Lower leg skin (tissue), 3 donors: ENCODE measurements at regions not wholly inside any gene's neighbourhood (a gene's known extent, or its start where the extent isn't known, plus 50 kb on each side); places are given as distances from the start of the nearest gene placed in this dataset.

ENCODE experiments used
- CTCF ChIP-seq, 3 donors: fragments of 450-650 bp; IDR thresholded peaks; one replicate each; pipeline ENCODE4 v1.5.1; 2016; ENCODE audit warnings: antibody characterized with exemption in 3 of 3, mild to moderate bottlenecking in 3 of 3, moderate library complexity in 2 of 3
- POLR2A ChIP-seq, 2 donors: fragments of 450-650 bp; IDR thresholded peaks; one replicate each; pipeline ENCODE4 v1.6.1; 2016 to 2017; ENCODE audit warnings: antibody characterized with exemption in 2 of 2, mild to moderate bottlenecking in 1 of 2, moderate library complexity in 1 of 2

- TF ChIP-seq CTCF (IDR thresholded peaks at IDR 0.05), result no peak
- no peak for TF ChIP-seq POLR2A (IDR thresholded peaks at IDR 0.05)
These were observed 127.4 kb upstream of the FAM20C start for GRCh38 chr7:64916-65341.
